ENCODE measurements at regions not wholly inside any gene's neighbourhood (a gene's known extent, or its start where the extent isn't known, plus 50 kb on each side); places are given as distances from the start of the nearest gene placed in this dataset.

GRCh38 chr2:234345921-234346320 is 151.0 kb downstream of the ARL4C start:
- no peak overlapping the region for H2AFZ ChIP-seq (ENCODE audit: low read length)
- no peak overlapping the region for H3K4me3 ChIP-seq (ENCODE audit: low read length)
- H3K79me2 ChIP-seq (ENCODE audit: low read length), result no peaks in the 10 kb centered on the region
- H3F3A ChIP-seq (ENCODE audit: insufficient read depth, low read length), result no peaks in the 10 kb centered on the region
- TF ChIP-seq EZH2phosphoT487 (IDR thresholded peaks at IDR 0.05; ENCODE audit: low read length) (no peak), CTCF (IDR thresholded peaks at IDR 0.05; ENCODE audit: low read length) (no peak), EZH2 (optimal IDR thresholded peaks at IDR 0.05; ENCODE audit: low read depth, low read length) (no peak)
- H3K27ac ChIP-seq (ENCODE audit: low read length), result no peak overlapping the region
- DNase-seq, result no peak
- no peaks in the 10 kb centered on the region for H3K36me3 ChIP-seq (replicated peaks; ENCODE audit: insufficient read depth, low read length)
- H3K4me1 ChIP-seq (ENCODE audit: low read length), result no peaks in the 10 kb centered on the region
- H3K4me2 ChIP-seq (ENCODE audit: low read depth, low read length), result no peak overlapping the region
- H3K9me2 ChIP-seq (replicated peaks; ENCODE audit: insufficient read depth, low read length), result no peaks in the 10 kb centered on the region
- H3K9me3 ChIP-seq (replicated peaks; ENCODE audit: insufficient read depth, low read length), result no peaks in the 10 kb centered on the region
- no peak overlapping the region for H3K9ac ChIP-seq (ENCODE audit: low read length)
- H3K27me3 ChIP-seq (replicated peaks; ENCODE audit: insufficient read depth, low read length), result no peaks in the 10 kb centered on the region
- H4K20me1 ChIP-seq (ENCODE audit: insufficient read depth, low read length), result no peaks in the 10 kb centered on the region

- no peaks in the 10 kb centered on the region for H3K9me2 ChIP-seq (replicated peaks; ENCODE audit: insufficient read depth, low read length)
- no peak overlapping the region for H3K4me2 ChIP-seq (ENCODE audit: low read depth, low read length)
These were observed 152.9 kb downstream of the ARL4C start for GRCh38 chr2:234344012-234344411.

GRCh38 chr2:234343372-234343771 is 153.5 kb downstream of the ARL4C start:
- Histone ChIP-seq H3K27ac (ENCODE audit: low read length) (no peak overlapping the region), H3K9me3 (replicated peaks; ENCODE audit: insufficient read depth, low read length) (no peaks in the 10 kb centered on the region), H4K20me1 (ENCODE audit: insufficient read depth, low read length) (no peaks in the 10 kb centered on the region), H3K27me3 (replicated peaks; ENCODE audit: insufficient read depth, low read length) (no peaks in the 10 kb centered on the region), H3K4me1 (ENCODE audit: low read length) (no peaks in the 10 kb centered on the region), H3K9me2 (replicated peaks; ENCODE audit: insufficient read depth, low read length) (no peaks in the 10 kb centered on the region), H3K4me2 (ENCODE audit: low read depth, low read length) (no peak overlapping the region), H2AFZ (ENCODE audit: low read length) (no peak overlapping the region), H3K79me2 (ENCODE audit: low read length) (no peaks in the 10 kb centered on the region), H3K36me3 (replicated peaks; ENCODE audit: insufficient read depth, low read length) (no peaks in the 10 kb centered on the region), H3K4me3 (ENCODE audit: low read length) (no peak overlapping the region), H3K9ac (ENCODE audit: low read length) (no peak overlapping the region), H3F3A (ENCODE audit: insufficient read depth, low read length) (no peaks in the 10 kb centered on the region)
- TF ChIP-seq EZH2 (optimal IDR thresholded peaks at IDR 0.05; ENCODE audit: low read depth, low read length), result no peak
- TF ChIP-seq EZH2phosphoT487 (IDR thresholded peaks at IDR 0.05; ENCODE audit: low read length), result no peak
- no peak for TF ChIP-seq CTCF (IDR thresholded peaks at IDR 0.05; ENCODE audit: low read length)
- no peak for DNase-seq

More at GRCh38 chr2:234344012-234344411, 152.9 kb downstream of the ARL4C start:
- no peaks in the 10 kb centered on the region for H4K20me1 ChIP-seq (ENCODE audit: insufficient read depth, low read length)
- no peak overlapping the region for H3K9ac ChIP-seq (ENCODE audit: low read length)
- TF ChIP-seq EZH2phosphoT487 (IDR thresholded peaks at IDR 0.05; ENCODE audit: low read length) (no peak), CTCF (IDR thresholded peaks at IDR 0.05; ENCODE audit: low read length) (no peak), EZH2 (optimal IDR thresholded peaks at IDR 0.05; ENCODE audit: low read depth, low read length) (no peak)
- no peak for DNase-seq
- no peak overlapping the region for H2AFZ ChIP-seq (ENCODE audit: low read length)
- no peaks in the 10 kb centered on the region for H3K79me2 ChIP-seq (ENCODE audit: low read length)
- H3K9me3 ChIP-seq (replicated peaks; ENCODE audit: insufficient read depth, low read length), result no peaks in the 10 kb centered on the region
- H3F3A ChIP-seq (ENCODE audit: insufficient read depth, low read length), result no peaks in the 10 kb centered on the region
- H3K4me3 ChIP-seq (ENCODE audit: low read length), result no peak overlapping the region
- no peak overlapping the region for H3K27ac ChIP-seq (ENCODE audit: low read length)
- H3K36me3 ChIP-seq (replicated peaks; ENCODE audit: insufficient read depth, low read length), result no peaks in the 10 kb centered on the region
- H3K27me3 ChIP-seq (replicated peaks; ENCODE audit: insufficient read depth, low read length), result no peaks in the 10 kb centered on the region
- no peaks in the 10 kb centered on the region for H3K4me1 ChIP-seq (ENCODE audit: low read length)
